SK-N-SH treated with all-trans-retinoic acid at 6 μM for 48 hours (cell line): ENCODE measurements at regions not wholly inside any gene's neighbourhood (a gene's known extent, or its start where the extent isn't known, plus 50 kb on each side); places are given as distances from the start of the nearest gene placed in this dataset.
A peak's percentile ranks its signal among the peaks of the same experiment; 100 is the strongest.

Experiments used
- ATAC-seq: fragments of 200-7000 bp; cut with Tn5 transposase; 3 replicates; pipeline ENCODE4 v1.9.1; 2020; ENCODE audit warnings: mild to moderate bottlenecking, moderate library complexity
- ARNTL ChIP-seq: fragments of 450-650 bp; formaldehyde crosslinking; IDR thresholded peaks from 2 replicates; pipeline ENCODE4 v1.5.0; 2020; ENCODE audit warnings: low read depth, mild to moderate bottlenecking, moderate library complexity, borderline replicate concordance
- BACH2 ChIP-seq: fragments of 250-450 bp; sonication (Bioruptor Pico); IDR thresholded peaks from 2 replicates; pipeline ENCODE4 v1.9.0; 2021; ENCODE audit warnings: mild to moderate bottlenecking, borderline replicate concordance
- CREB5 ChIP-seq: fragments of 250-450 bp; sonication (Bioruptor Pico); IDR thresholded peaks from 2 replicates; pipeline ENCODE4 v1.5.1; 2020; ENCODE audit warnings: low read depth, mild to moderate bottlenecking, moderate library complexity
- CSDC2 ChIP-seq: fragments of 250-450 bp; sonication (Bioruptor Pico); IDR thresholded peaks from 2 replicates; pipeline ENCODE4 v1.5.0; 2020; ENCODE audit warnings: mild to moderate bottlenecking, moderate library complexity
- CSRNP3 ChIP-seq: fragments of 250-450 bp; sonication (Bioruptor Pico); IDR thresholded peaks from 2 replicates; pipeline ENCODE4 v1.5.1; 2021; ENCODE audit warnings: mild to moderate bottlenecking, moderate library complexity
- ESRRG ChIP-seq: fragments of 250-450 bp; sonication (Bioruptor Pico); IDR thresholded peaks from 2 replicates; pipeline ENCODE4 v1.6.1; 2021; ENCODE audit warnings: mild to moderate bottlenecking
- GLIS3 ChIP-seq: fragments of 250-450 bp; sonication (Bioruptor Pico); IDR thresholded peaks from 2 replicates; pipeline ENCODE4 v1.5.0; 2020; ENCODE audit warnings: mild to moderate bottlenecking, moderate library complexity
- ISL1 ChIP-seq: fragments of 250-450 bp; sonication (Bioruptor Pico); IDR thresholded peaks from 2 replicates; pipeline ENCODE4 v2.1.2; 2022; ENCODE audit warnings: mild to moderate bottlenecking, moderate library complexity
- OSR1 ChIP-seq: fragments of 250-450 bp; sonication (Bioruptor Pico); IDR thresholded peaks from 2 replicates; pipeline ENCODE4 v1.8.0; 2022; ENCODE audit warnings: moderate library complexity, mild to moderate bottlenecking, inconsistent platforms
- PATZ1 ChIP-seq: fragments of 250-450 bp; sonication (Bioruptor Pico); IDR thresholded peaks from 2 replicates; pipeline ENCODE4 v1.8.0; 2020; ENCODE audit warnings: mild to moderate bottlenecking, moderate library complexity, borderline replicate concordance
- POU6F1 ChIP-seq: fragments of 250-450 bp; sonication (Bioruptor Pico); IDR thresholded peaks from 2 replicates; pipeline ENCODE4 v1.8.0; 2021; ENCODE audit warnings: low read depth, mild to moderate bottlenecking, moderate library complexity, borderline replicate concordance
- PPARA ChIP-seq: fragments of 250-450 bp; sonication (Bioruptor Pico); IDR thresholded peaks from 2 replicates; pipeline ENCODE4 v1.5.0; 2020; ENCODE audit warnings: mild to moderate bottlenecking, borderline replicate concordance
- SNAI2 ChIP-seq: fragments of 250-450 bp; sonication (Bioruptor Pico); IDR thresholded peaks from 2 replicates; pipeline ENCODE4 v1.5.0; 2020; ENCODE audit warnings: mild to moderate bottlenecking, moderate library complexity
- TCF4 ChIP-seq: fragments of 250-450 bp; sonication (Bioruptor Pico); IDR thresholded peaks from 2 replicates; pipeline ENCODE4 v1.8.0; 2021; ENCODE audit warnings: mild to moderate bottlenecking, moderate library complexity, borderline replicate concordance
- TOX ChIP-seq: fragments of 250-450 bp; sonication (Bioruptor Pico); IDR thresholded peaks from 2 replicates; pipeline ENCODE4 v1.8.0; 2021; ENCODE audit warnings: mild to moderate bottlenecking, moderate library complexity, borderline replicate concordance
- TSHZ2 ChIP-seq: fragments of 250-450 bp; sonication (Bioruptor Pico); IDR thresholded peaks from 2 replicates; pipeline ENCODE4 v1.5.0; 2020; ENCODE audit warnings: mild to moderate bottlenecking, moderate library complexity
- ZC3H10 ChIP-seq: fragments of 250-450 bp; sonication (Bioruptor Pico); IDR thresholded peaks from 2 replicates; pipeline ENCODE4 v1.5.1; 2021; ENCODE audit warnings: mild to moderate bottlenecking, moderate library complexity
- ZFP3 ChIP-seq: fragments of 250-450 bp; sonication (Bioruptor Pico); IDR thresholded peaks from 2 replicates; pipeline ENCODE4 v1.5.0; 2020; ENCODE audit warnings: mild to moderate bottlenecking, moderate library complexity
- ZFP30 ChIP-seq: fragments of 450-650 bp; formaldehyde crosslinking; IDR thresholded peaks from 2 replicates; pipeline ENCODE4 v1.5.0; 2022; ENCODE audit warnings: mild to moderate bottlenecking, moderate library complexity
- ZNF70 ChIP-seq: fragments of 450-650 bp; formaldehyde crosslinking; IDR thresholded peaks from 2 replicates; pipeline ENCODE4 v1.5.0; 2020; ENCODE audit warnings: mild to moderate bottlenecking, moderate library complexity
- ZNF8 ChIP-seq: fragments of 450-650 bp; formaldehyde crosslinking; IDR thresholded peaks from 2 replicates; pipeline ENCODE4 v1.5.0; 2020; ENCODE audit warnings: mild to moderate bottlenecking, moderate library complexity

- TF ChIP-seq OSR1 (CRISPR knock-in tag) = no peak
- no peak for TF ChIP-seq ZNF70
- no peak for TF ChIP-seq PPARA (CRISPR knock-in tag)
Observed at GRCh38 chr2:188808947-188809355, 165.2 kb upstream of the COL3A1 start (continued).

GRCh38 chr2:188810586-188810985 is 163.6 kb upstream of the COL3A1 start:
- no peak for ATAC-seq

GRCh38 chr2:188811522-188811921 is 162.7 kb upstream of the COL3A1 start:
- TF ChIP-seq ZFP3 (0 out of 2 replicates have a peak, but pooled peaks have one; percentile 26), ZC3H10 (CRISPR knock-in tag) (0 out of 2 replicates have a peak, but pooled peaks have one; percentile 14), CREB5 (CRISPR knock-in tag) (no peak), CSDC2 (CRISPR knock-in tag) (0 out of 2 replicates have a peak, but pooled peaks have one; percentile 55)
- TF ChIP-seq, all 23 proteins: peak for 3
- no peak; the same call in 2 of the 3 replicates for ATAC-seq

More at GRCh38 chr2:188810586-188810985, 163.6 kb upstream of the COL3A1 start:
- no peak for TF ChIP-seq OSR1 (CRISPR knock-in tag)
- no peak for TF ChIP-seq ARNTL
- TF ChIP-seq CSRNP3 = no peak
- 0 out of 2 replicates have a peak, but pooled peaks have one; percentile 13 for TF ChIP-seq ISL1 (CRISPR knock-in tag)
- TF ChIP-seq TCF4 (CRISPR knock-in tag) = no peak
- no peak for TF ChIP-seq PPARA (CRISPR knock-in tag)
- no peak for TF ChIP-seq ZNF8
- no peak for TF ChIP-seq ESRRG (CRISPR knock-in tag)

GRCh38 chr2:188813315-188813714 is 160.9 kb upstream of the COL3A1 start:
- TF ChIP-seq ZC3H10 (CRISPR knock-in tag) = no peak
- TF ChIP-seq BACH2 (CRISPR knock-in tag) = no peak
- no peak for TF ChIP-seq GLIS3 (CRISPR knock-in tag)
- no peak for TF ChIP-seq ZFP3
- no peak for TF ChIP-seq OSR1 (CRISPR knock-in tag)
- TF ChIP-seq ESRRG (CRISPR knock-in tag) = no peak
- no peak for TF ChIP-seq TOX (CRISPR knock-in tag)
- no peak; the same call in 1 of the 2 replicates for TF ChIP-seq ISL1 (CRISPR knock-in tag)
- no peak for TF ChIP-seq ZNF8
- no peak for TF ChIP-seq SNAI2
- TF ChIP-seq PPARA (CRISPR knock-in tag) = no peak
- TF ChIP-seq CSRNP3 = no peak
- no peak for TF ChIP-seq TSHZ2 (CRISPR knock-in tag)
- TF ChIP-seq PATZ1 (CRISPR knock-in tag) = no peak
- no peak for TF ChIP-seq ZNF70
- no peak for TF ChIP-seq ZFP30 (CRISPR knock-in tag)
- TF ChIP-seq POU6F1 (CRISPR knock-in tag) = no peak
- peak; percentile 47; the same call in 2 of the 3 replicates for ATAC-seq
